ENCODE measurements at regions not wholly inside any gene's neighbourhood (a gene's known extent, or its start where the extent isn't known, plus 50 kb on each side); places are given as distances from the start of the nearest gene placed in this dataset.

GRCh38 chr1:55781944-55782482 is 566.8 kb upstream of the USP24 start:
- no peak overlapping the region for H3K4me3 ChIP-seq
- ChIA-PET RAD21 (ENCODE audit: unreplicated experiment) (no interaction called here), POLR2A (no interaction called here), SMC1A (ENCODE audit: uncharacterized antibody, unreplicated experiment) (no interaction called here), CTCF (interaction anchor here (0.6 kb wide), 1 partner anchor 19 kb away, joined by 3 read pairs; no protein-coding TSS in a partner anchor)
- TF ChIP-seq EZH2 (IDR thresholded peaks at IDR 0.05; ENCODE audit: borderline replicate concordance, control insufficient read depth, low read depth, low read length) (no peak), HDAC2 (IDR thresholded peaks at IDR 0.05) (no peak), MYB (IDR thresholded peaks at IDR 0.05; ENCODE audit: borderline replicate concordance, low read depth, low read length) (no peak)
- H4K20me1 ChIP-seq (ENCODE audit: control insufficient read depth, insufficient read depth), result no peaks in the 10 kb centered on the region
- no TSS peak for BruUV-seq (replicated peaks)
- H3K27ac ChIP-seq (ENCODE audit: control insufficient read depth, insufficient read depth), result no peak overlapping the region
- no peak for FAIRE-seq
- intact Hi-C loops (cut with micrococcal nuclease; ENCODE audit: unreplicated experiment), result no loop called here
- H2AFZ ChIP-seq (ENCODE audit: control insufficient read depth, low read depth, low read length), result no peak overlapping the region
- no peaks in the 10 kb centered on the region for H3K27me3 ChIP-seq (replicated peaks in 1 of 2; ENCODE audit: control insufficient read depth in 2 of 2, insufficient read depth in 2 of 2, low read length in 1 of 2)
- no peaks in the 10 kb centered on the region for H3K4me1 ChIP-seq (ENCODE audit: control insufficient read depth, insufficient read depth, low read length)
- H3K79me2 ChIP-seq (ENCODE audit: control insufficient read depth, insufficient read depth, low read length), result no peaks in the 10 kb centered on the region
- no peak overlapping the region for H3K9ac ChIP-seq (ENCODE audit: control insufficient read depth, insufficient read depth, low read length)
- H3K9me3 ChIP-seq (replicated peaks; ENCODE audit: control insufficient read depth, insufficient read depth, low read length), result no peaks in the 10 kb centered on the region
- WGBS (ENCODE audit: insufficient coverage, insufficient replicate concordance, low lambda C conversion rate, missing lambda C conversion rate), result 1% methylated on average over 3 of the region's 3 CpGs
- no peaks in the 10 kb centered on the region for H3K36me3 ChIP-seq (ENCODE audit: control insufficient read depth in 2 of 2, insufficient read depth in 2 of 2, low read length in 1 of 2)
- no peak for DNase-seq (ENCODE audit: low read depth, low spot score)
- no peak overlapping the region for H3K4me2 ChIP-seq (ENCODE audit: control insufficient read depth, insufficient read depth)
- in situ Hi-C loops (cut with MboI), result no loop called here
- ATAC-seq, result no peak

- SMC1A ChIA-PET (ENCODE audit: uncharacterized antibody, unreplicated experiment), result no interaction called here
- in situ Hi-C loops (cut with MboI) (no loop called here), intact Hi-C loops (cut with micrococcal nuclease; ENCODE audit: unreplicated experiment) (no loop called here)
Measured at GRCh38 chr1:55781003-55781402, 565.8 kb upstream of the USP24 start.

More at GRCh38 chr1:55781003-55781402, 565.8 kb upstream of the USP24 start:
- BruUV-seq (replicated peaks), result no TSS peak
- ChIA-PET POLR2A (no interaction called here), RAD21 (ENCODE audit: unreplicated experiment) (no interaction called here), CTCF (no interaction called here)
- Histone ChIP-seq H3K4me1 (ENCODE audit: control insufficient read depth, insufficient read depth, low read length) (no peaks in the 10 kb centered on the region), H3K27ac (ENCODE audit: control insufficient read depth, insufficient read depth) (no peak overlapping the region), H2AFZ (ENCODE audit: control insufficient read depth, low read depth, low read length) (no peak overlapping the region), H3K36me3 (ENCODE audit: control insufficient read depth in 2 of 2, insufficient read depth in 2 of 2, low read length in 1 of 2) (no peaks in the 10 kb centered on the region), H3K9me3 (replicated peaks; ENCODE audit: control insufficient read depth, insufficient read depth, low read length) (no peaks in the 10 kb centered on the region), H3K27me3 (replicated peaks in 1 of 2; ENCODE audit: control insufficient read depth in 2 of 2, insufficient read depth in 2 of 2, low read length in 1 of 2) (no peaks in the 10 kb centered on the region), H3K4me3 (no peak overlapping the region), H3K9ac (ENCODE audit: control insufficient read depth, insufficient read depth, low read length) (no peak overlapping the region), H3K79me2 (ENCODE audit: control insufficient read depth, insufficient read depth, low read length) (no peaks in the 10 kb centered on the region), H4K20me1 (ENCODE audit: control insufficient read depth, insufficient read depth) (no peaks in the 10 kb centered on the region), H3K4me2 (ENCODE audit: control insufficient read depth, insufficient read depth) (no peak overlapping the region)
- DNase-seq (ENCODE audit: low read depth, low spot score) (no peak), ATAC-seq (no peak), FAIRE-seq (no peak)
- TF ChIP-seq ZZZ3 (IDR thresholded peaks at IDR 0.05; ENCODE audit: control insufficient read depth, insufficient read length, low read depth) (no peak), ATF2 (IDR thresholded peaks at IDR 0.05; ENCODE audit: low read length) (no peak)
- 86% methylated on average over 3 of the region's 3 CpGs for WGBS (ENCODE audit: insufficient coverage, insufficient replicate concordance, low lambda C conversion rate, missing lambda C conversion rate)
